Smooth muscle cell (in vitro differentiated cells): ENCODE measurements at regions not wholly inside any gene's neighbourhood (a gene's known extent, or its start where the extent isn't known, plus 50 kb on each side); places are given as distances from the start of the nearest gene placed in this dataset.

Experiments used
- DNase-seq: peaks from one replicate; lab custom pipeline; 2025; ENCODE audit not compliant: unreplicated experiment; lab: John Stamatoyannopoulos, UW
- H2AFZ ChIP-seq: fragments of 200-600 bp; sonication (generic); 2 replicates; pipeline ENCODE4 v1.6.0; 2016; ENCODE audit warnings: antibody characterized with exemption, low read depth, mild to moderate bottlenecking
- H3F3A ChIP-seq: fragments of 200-600 bp; sonication (generic); 2 replicates; pipeline ENCODE4 v1.6.0; 2017; ENCODE audit warnings: antibody characterized with exemption, low read depth
- H3K27ac ChIP-seq: fragments of 200-600 bp; sonication (generic); 2 replicates; pipeline ENCODE4 v1.5.1; 2016; ENCODE audit warnings: low read depth, mild to moderate bottlenecking
- H3K27me3 ChIP-seq: fragments of 200-600 bp; sonication (generic); 2 replicates; pipeline ENCODE4 v1.6.1; 2016; ENCODE audit warnings: low read depth, mild to moderate bottlenecking
- H3K36me3 ChIP-seq: fragments of 200-600 bp; sonication (generic); 2 replicates; pipeline ENCODE4 v1.5.1; 2016; ENCODE audit warnings: low read depth
- H3K4me1 ChIP-seq: fragments of 200-600 bp; sonication (generic); 2 replicates; pipeline ENCODE4 v1.5.1; 2016; ENCODE audit warnings: low read depth
- H3K4me2 ChIP-seq: fragments of 200-600 bp; sonication (generic); 2 replicates; pipeline ENCODE4 v1.6.0; 2016; ENCODE audit warnings: mild to moderate bottlenecking
- H3K4me3 ChIP-seq: fragments of 200-600 bp; sonication (generic); 2 replicates; pipeline ENCODE4 v1.5.1; 2016; ENCODE audit warnings: mild to moderate bottlenecking
- H3K79me2 ChIP-seq: fragments of 200-600 bp; sonication (generic); 2 replicates; pipeline ENCODE4 v1.6.0; 2016; ENCODE audit warnings: low read depth, mild to moderate bottlenecking
- H3K9ac ChIP-seq: fragments of 200-600 bp; sonication (generic); 2 replicates; pipeline ENCODE4 v1.6.0; 2016; ENCODE audit warnings: low read depth
- H3K9me3 ChIP-seq: fragments of 200-600 bp; sonication (generic); replicated peaks from 2 replicates; pipeline ENCODE4 v1.5.1; 2016; ENCODE audit warnings: low read depth
- H4K20me1 ChIP-seq: fragments of 200-600 bp; sonication (generic); 2 replicates; pipeline ENCODE4 v1.6.0; 2016; ENCODE audit warnings: low read depth
- CTCF ChIP-seq: fragments of 200-600 bp; sonication (generic); IDR thresholded peaks from 2 replicates; pipeline ENCODE4 v1.5.1; 2017; ENCODE audit warnings: borderline replicate concordance, mild to moderate bottlenecking, antibody characterized with exemption; ENCODE audit not compliant: insufficient read depth, poor library complexity, severe bottlenecking
- WGBS: methylation state at CpG from one replicate; pipeline ENCODE4 v1.1.7; 2016; ENCODE audit warnings: low lambda C conversion rate; 5-methylcytosine and 5-hydroxymethylcytosine counted together

- Histone ChIP-seq H3K27me3 (no peaks in the 10 kb centered on the region), H4K20me1 (no peaks in the 10 kb centered on the region), H3K27ac (no peak overlapping the region), H3K36me3 (no peaks in the 10 kb centered on the region), H3K9me3 (no peaks in the 10 kb centered on the region), H3K79me2 (no peaks in the 10 kb centered on the region), H3K4me1 (no peaks in the 10 kb centered on the region), H2AFZ (no peak overlapping the region), H3F3A (no peaks in the 10 kb centered on the region), H3K4me2 (no peak overlapping the region), H3K9ac (no peak overlapping the region), H3K4me3 (no peak overlapping the region)
- no peak for TF ChIP-seq CTCF
- no peak for DNase-seq
- WGBS: 88% methylated on average over 1 of the region's 1 CpG
Measured at GRCh38 chr16:82524976-82525375, 101.8 kb upstream of the CDH13 start.

- H3K4me3 ChIP-seq: no peak overlapping the region
- no peak for DNase-seq
- no peaks in the 10 kb centered on the region for H3K79me2 ChIP-seq
- no peak overlapping the region for H3K4me2 ChIP-seq
- no peaks in the 10 kb centered on the region for H4K20me1 ChIP-seq
- no peak overlapping the region for H3K27ac ChIP-seq
- no peaks in the 10 kb centered on the region for H3K27me3 ChIP-seq
- H2AFZ ChIP-seq: no peak overlapping the region
- H3K9me3 ChIP-seq: no peaks in the 10 kb centered on the region
- no peaks in the 10 kb centered on the region for H3K36me3 ChIP-seq
- H3K9ac ChIP-seq: no peak overlapping the region
- H3K4me1 ChIP-seq: no peaks in the 10 kb centered on the region
- WGBS: 38% methylated on average over 1 of the region's 1 CpG
- no peaks in the 10 kb centered on the region for H3F3A ChIP-seq
- no peak for TF ChIP-seq CTCF
Measured at GRCh38 chr16:82523815-82524214, 103.0 kb upstream of the CDH13 start.

GRCh38 chr16:82522026-82522425 lies 104.7 kb upstream of the CDH13 start:
- H2AFZ ChIP-seq: no peak overlapping the region
- no peak for DNase-seq
- TF ChIP-seq CTCF: no peak
- H3K4me1 ChIP-seq: no peaks in the 10 kb centered on the region
- no peak overlapping the region for H3K9ac ChIP-seq
- H3K36me3 ChIP-seq: no peaks in the 10 kb centered on the region
- H3K9me3 ChIP-seq: no peaks in the 10 kb centered on the region
- 81% methylated on average over 6 of the region's 6 CpGs for WGBS
- H3K4me3 ChIP-seq: no peak overlapping the region
- no peak overlapping the region for H3K27ac ChIP-seq
- no peaks in the 10 kb centered on the region for H3F3A ChIP-seq
- no peaks in the 10 kb centered on the region for H3K79me2 ChIP-seq
- no peak overlapping the region for H3K4me2 ChIP-seq
- no peaks in the 10 kb centered on the region for H4K20me1 ChIP-seq
- no peaks in the 10 kb centered on the region for H3K27me3 ChIP-seq

GRCh38 chr16:82518811-82519210 lies 108.0 kb upstream of the CDH13 start:
- no peak overlapping the region for H3K9ac ChIP-seq
- no peaks in the 10 kb centered on the region for H3K79me2 ChIP-seq
- DNase-seq: no peak
- H3K36me3 ChIP-seq: no peaks in the 10 kb centered on the region
- H3K27ac ChIP-seq: no peak overlapping the region
- no peak overlapping the region for H2AFZ ChIP-seq
- no peak overlapping the region for H3K4me3 ChIP-seq
- TF ChIP-seq CTCF: no peak
- H3F3A ChIP-seq: no peaks in the 10 kb centered on the region
- no peaks in the 10 kb centered on the region for H4K20me1 ChIP-seq
- no peaks in the 10 kb centered on the region for H3K4me1 ChIP-seq
- no peaks in the 10 kb centered on the region for H3K27me3 ChIP-seq
- no peaks in the 10 kb centered on the region for H3K9me3 ChIP-seq
- 68% methylated on average over 2 of the region's 2 CpGs for whole genome bisulfite sequencing
- no peak overlapping the region for H3K4me2 ChIP-seq
